ENCODE measurements at regions not wholly inside any gene's neighbourhood (a gene's known extent, or its start where the extent isn't known, plus 50 kb on each side); places are given as distances from the start of the nearest gene placed in this dataset.

- no peak for TF ChIP-seq AR (CRISPR knock-in tag; IDR thresholded peaks at IDR 0.05)
- TF ChIP-seq TEAD1 (CRISPR knock-in tag; IDR thresholded peaks at IDR 0.05) = no peak
- no peak for TF ChIP-seq GABPB1 (CRISPR knock-in tag; IDR thresholded peaks at IDR 0.05)
- no peak for TF ChIP-seq ETV6 (CRISPR knock-in tag; IDR thresholded peaks at IDR 0.05)
- no peak for TF ChIP-seq FOXK1 (CRISPR knock-in tag; IDR thresholded peaks at IDR 0.05)
- no peak for TF ChIP-seq RORB (CRISPR knock-in tag; IDR thresholded peaks at IDR 0.05)
- no peak for TF ChIP-seq GTF2I (CRISPR knock-in tag; conservative IDR thresholded peaks at IDR 0.05)
- TF ChIP-seq, protein P1, sequence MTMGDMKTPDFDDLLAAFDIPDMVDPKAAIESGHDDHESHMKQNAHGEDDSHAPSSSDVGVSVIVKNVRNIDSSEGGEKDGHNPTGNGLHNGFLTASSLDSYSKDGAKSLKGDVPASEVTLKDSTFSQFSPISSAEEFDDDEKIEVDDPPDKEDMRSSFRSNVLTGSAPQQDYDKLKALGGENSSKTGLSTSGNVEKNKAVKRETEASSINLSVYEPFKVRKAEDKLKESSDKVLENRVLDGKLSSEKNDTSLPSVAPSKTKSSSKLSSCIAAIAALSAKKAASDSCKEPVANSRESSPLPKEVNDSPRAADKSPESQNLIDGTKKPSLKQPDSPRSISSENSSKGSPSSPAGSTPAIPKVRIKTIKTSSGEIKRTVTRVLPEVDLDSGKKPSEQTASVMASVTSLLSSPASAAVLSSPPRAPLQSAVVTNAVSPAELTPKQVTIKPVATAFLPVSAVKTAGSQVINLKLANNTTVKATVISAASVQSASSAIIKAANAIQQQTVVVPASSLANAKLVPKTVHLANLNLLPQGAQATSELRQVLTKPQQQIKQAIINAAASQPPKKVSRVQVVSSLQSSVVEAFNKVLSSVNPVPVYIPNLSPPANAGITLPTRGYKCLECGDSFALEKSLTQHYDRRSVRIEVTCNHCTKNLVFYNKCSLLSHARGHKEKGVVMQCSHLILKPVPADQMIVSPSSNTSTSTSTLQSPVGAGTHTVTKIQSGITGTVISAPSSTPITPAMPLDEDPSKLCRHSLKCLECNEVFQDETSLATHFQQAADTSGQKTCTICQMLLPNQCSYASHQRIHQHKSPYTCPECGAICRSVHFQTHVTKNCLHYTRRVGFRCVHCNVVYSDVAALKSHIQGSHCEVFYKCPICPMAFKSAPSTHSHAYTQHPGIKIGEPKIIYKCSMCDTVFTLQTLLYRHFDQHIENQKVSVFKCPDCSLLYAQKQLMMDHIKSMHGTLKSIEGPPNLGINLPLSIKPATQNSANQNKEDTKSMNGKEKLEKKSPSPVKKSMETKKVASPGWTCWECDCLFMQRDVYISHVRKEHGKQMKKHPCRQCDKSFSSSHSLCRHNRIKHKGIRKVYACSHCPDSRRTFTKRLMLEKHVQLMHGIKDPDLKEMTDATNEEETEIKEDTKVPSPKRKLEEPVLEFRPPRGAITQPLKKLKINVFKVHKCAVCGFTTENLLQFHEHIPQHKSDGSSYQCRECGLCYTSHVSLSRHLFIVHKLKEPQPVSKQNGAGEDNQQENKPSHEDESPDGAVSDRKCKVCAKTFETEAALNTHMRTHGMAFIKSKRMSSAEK (CRISPR knock-in tag; IDR thresholded peaks at IDR 0.05; ENCODE audit: borderline replicate concordance) = no peak
- TF ChIP-seq, protein P2, sequence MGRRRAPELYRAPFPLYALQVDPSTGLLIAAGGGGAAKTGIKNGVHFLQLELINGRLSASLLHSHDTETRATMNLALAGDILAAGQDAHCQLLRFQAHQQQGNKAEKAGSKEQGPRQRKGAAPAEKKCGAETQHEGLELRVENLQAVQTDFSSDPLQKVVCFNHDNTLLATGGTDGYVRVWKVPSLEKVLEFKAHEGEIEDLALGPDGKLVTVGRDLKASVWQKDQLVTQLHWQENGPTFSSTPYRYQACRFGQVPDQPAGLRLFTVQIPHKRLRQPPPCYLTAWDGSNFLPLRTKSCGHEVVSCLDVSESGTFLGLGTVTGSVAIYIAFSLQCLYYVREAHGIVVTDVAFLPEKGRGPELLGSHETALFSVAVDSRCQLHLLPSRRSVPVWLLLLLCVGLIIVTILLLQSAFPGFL (CRISPR knock-in tag; IDR thresholded peaks at IDR 0.05; ENCODE audit: borderline replicate concordance) = no peak
These were observed 251.3 kb upstream of the KAZN start (continued) for GRCh38 chr1:14347186-14347585.

GRCh38 chr1:14347776-14348175, 250.7 kb upstream of the KAZN start:
- TF ChIP-seq PRRX2 (CRISPR knock-in tag; IDR thresholded peaks at IDR 0.05) (no peak), ZNF138 (CRISPR knock-in tag; conservative IDR thresholded peaks at IDR 0.05) (no peak), FOXP1 (CRISPR knock-in tag; IDR thresholded peaks at IDR 0.05; ENCODE audit: borderline replicate concordance) (no peak), ZNF425 (CRISPR knock-in tag; conservative IDR thresholded peaks at IDR 0.05) (no peak), SMAD4 (CRISPR knock-in tag; IDR thresholded peaks at IDR 0.05) (no peak), ZNF121 (CRISPR knock-in tag; IDR thresholded peaks at IDR 0.05) (no peak), HMGA2 (CRISPR knock-in tag; IDR thresholded peaks at IDR 0.05) (no peak)
- Mint-ChIP-seq H3K36me3 (no peaks in the 10 kb centered on the region), H3K27ac (no peak overlapping the region), H3K9me3 (peaks cover 9% of the 10 kb centered on the region), H3K27me3 (ENCODE audit: low read depth) (peaks cover 5% of the 10 kb centered on the region), H3K4me1 (peaks cover 7% of the 10 kb centered on the region; the same call in 1 of the 2 replicates), H3K4me3 (no peak overlapping the region)
- ChIA-PET POLR2A (no interaction called here), CTCF (no interaction called here)
- DNase-seq (ENCODE audit: low spot score) (no peak), ATAC-seq (no peak)
